HG02938 (cell line): ENCODE measurements at regions not wholly inside any gene's neighbourhood (a gene's known extent, or its start where the extent isn't known, plus 50 kb on each side); places are given as distances from the start of the nearest gene placed in this dataset.
"Not testable (repeated sequence)": the region's sequence is repeated elsewhere in the genome, so short reads cannot be mapped to it uniquely, and the experiment has no call there.

Source experiments
- ATAC-seq: cut with Tn5 transposase; IDR thresholded peaks from one replicate; pipeline ENCODE4 v1.9.1; 2021; ENCODE audit warnings: mild to moderate bottlenecking, moderate library complexity; ENCODE audit not compliant: unreplicated experiment

DNA sequence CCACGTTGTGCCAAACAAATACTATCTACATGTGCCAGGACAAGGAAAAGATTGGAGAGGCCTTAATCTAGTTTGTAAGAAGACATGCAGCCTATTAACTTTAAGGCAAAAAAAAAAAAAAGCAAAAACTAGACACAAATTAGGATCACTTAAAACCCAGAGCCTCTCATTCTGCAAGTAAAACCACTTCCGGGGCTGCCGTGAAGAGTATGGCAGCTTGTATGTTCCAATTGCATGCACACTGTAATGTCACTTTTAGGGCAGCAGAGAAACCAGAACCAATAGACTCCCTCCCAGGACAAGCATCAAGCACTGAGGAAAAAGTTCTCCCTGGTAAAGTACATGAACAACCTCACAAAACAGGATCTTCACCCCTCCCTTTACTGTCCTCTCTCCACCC, 70.6 kb downstream of the RSL24D1 start:
- no peak for ATAC-seq

DNA sequence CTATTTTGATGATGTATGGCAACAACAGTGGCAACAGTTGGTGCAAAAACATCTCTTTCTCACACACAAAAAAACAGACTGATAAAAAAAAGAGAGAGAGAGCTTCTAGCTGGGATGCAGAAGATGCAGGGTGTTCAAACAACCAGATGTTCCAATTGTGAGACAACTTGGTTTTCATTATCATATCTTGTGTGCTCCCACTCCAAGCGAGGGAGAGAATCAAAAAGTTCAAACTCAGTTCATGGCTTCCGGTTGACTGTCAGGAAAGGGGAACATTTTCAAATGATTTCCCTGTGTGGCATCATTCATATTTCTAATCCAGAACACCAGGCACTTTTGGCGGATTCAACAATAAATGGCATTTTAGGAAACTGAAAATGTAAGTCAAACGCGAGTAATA, 72.1 kb downstream of the RSL24D1 start:
- no peak for ATAC-seq

DNA sequence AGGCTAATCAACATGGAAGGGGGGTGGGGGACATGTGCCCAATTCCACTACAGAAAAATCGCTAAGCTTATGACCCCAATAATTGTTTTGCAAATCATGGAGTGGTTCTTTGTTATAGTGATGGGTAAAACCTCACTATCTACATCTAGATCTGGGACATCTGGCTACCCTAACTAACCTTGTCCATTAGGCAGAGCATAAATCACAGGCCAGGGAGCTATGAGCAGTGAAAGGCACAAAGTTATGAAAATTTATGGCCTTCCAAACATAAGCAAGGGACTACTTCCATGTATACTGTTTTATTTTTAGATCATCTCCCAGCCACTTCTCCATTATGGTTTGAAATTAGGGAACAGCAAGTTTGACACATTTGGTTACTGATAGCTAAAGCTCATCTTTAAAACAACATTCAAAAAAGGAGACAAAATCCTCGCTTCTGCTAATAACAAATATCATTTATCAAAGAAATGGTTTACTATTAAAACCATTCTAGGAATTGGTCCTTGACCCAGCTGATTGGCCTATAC, 78.3 kb downstream of the RSL24D1 start:
- no peak for ATAC-seq

DNA sequence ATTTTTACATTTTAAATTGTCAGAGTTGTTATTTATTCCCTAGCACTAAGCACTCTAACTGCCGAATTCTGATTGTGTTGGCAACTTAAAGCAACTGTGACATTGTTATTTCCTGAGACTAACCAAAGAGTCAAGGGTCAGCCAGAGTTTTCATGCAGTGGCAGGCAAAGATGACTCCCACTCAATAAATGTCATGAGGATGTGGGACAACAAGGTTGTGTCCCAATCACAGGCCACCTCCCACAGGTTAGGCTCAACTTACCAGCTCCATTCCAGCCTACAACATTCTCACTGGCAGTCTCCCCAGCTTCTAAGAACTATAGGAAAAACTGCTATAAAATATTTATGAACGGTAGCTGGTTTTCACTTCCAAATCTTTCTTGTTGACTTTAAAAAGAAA, 80.1 kb downstream of the RSL24D1 start:
- no peak for ATAC-seq

DNA sequence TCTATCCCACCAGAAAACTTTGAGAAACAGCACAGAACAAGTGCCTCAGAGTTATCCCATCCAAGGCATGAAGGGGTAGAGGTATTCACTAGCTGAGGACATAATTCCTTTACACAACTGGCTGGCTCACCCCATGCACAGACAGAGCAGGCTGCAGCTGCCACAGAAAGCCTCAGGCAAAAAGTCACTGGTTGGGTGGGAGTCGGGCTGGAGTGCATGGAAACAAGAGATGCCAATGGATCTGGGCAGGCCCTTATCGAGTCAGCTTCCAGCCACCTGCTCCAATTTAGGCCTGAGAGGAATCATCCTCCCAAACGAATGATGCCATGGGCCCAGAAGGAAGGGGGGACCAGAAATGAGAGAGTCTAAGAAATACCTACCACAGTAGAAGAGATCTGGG, 83.0 kb downstream of the RSL24D1 start:
- no peak for ATAC-seq

DNA sequence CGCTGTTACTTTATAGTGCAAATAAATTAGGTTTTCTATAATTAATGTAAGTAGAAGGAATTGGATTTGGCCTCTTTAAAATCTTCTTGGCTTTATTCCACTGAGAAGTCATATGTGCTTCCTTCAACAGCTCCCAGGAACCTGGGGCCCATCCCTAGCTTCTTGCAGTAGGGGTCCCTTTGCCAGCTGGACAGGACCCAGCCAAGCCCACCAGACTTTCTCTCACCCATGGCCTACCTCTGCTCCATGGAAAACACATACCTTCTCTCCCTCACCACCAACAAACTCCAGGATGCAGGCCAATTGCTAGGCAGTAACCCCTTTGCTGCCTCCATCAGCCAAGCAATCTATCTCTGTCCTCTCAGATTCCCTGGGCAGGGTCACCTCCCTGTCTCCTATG, 84.0 kb downstream of the RSL24D1 start:
- no peak for ATAC-seq

DNA sequence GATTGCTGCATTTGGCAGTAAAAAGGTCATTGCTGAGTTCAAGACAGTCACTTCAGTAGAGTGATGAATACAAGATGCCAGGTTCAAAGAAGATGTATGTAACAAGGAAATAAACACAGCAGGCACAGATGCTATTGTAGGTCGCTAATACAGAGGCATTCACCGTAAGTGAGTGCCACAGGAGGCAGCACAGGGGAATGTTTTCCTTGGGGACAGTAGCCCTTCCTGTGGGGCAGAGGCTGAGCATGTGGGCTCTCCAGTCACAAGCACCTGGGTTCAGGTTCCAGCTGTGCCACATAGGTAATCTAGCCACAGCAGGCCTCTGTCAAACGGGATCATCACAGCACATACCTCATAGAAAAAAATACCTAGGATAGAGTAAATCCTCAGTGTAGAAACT, 86.3 kb downstream of the RSL24D1 start:
- ATAC-seq, result no peak

DNA sequence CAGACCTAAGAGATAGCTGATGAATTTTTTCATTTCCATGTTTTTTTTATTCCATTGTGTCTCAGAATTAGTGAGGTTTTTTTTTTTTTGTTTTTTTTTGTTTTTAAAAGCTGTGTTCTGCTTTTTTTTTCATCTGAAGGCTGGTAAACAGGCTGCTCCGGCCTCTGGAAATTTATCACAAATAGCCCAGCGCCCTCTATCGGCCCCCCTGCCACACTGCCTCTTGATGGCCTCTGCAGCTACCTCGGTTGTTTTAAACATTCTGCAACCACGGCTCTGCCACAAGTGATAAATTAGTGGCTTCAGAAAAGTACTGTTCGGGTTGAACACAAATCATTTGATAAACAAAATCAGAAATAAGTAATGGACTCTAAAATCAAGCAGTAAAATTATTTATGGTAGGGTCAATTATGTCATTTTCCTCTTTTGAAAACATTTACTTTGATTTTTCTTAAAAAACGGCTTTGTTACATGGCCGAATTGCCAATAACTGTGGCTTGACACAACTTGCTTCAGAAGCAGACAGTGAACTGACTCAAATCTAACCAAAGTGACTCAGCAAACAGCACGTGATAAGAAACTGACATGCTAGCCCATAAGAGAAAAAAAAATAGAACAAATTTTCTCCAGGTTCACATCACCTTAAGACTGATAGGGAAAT, 87.8 kb downstream of the RSL24D1 start:
- ATAC-seq, result peak; percentile 85

DNA sequence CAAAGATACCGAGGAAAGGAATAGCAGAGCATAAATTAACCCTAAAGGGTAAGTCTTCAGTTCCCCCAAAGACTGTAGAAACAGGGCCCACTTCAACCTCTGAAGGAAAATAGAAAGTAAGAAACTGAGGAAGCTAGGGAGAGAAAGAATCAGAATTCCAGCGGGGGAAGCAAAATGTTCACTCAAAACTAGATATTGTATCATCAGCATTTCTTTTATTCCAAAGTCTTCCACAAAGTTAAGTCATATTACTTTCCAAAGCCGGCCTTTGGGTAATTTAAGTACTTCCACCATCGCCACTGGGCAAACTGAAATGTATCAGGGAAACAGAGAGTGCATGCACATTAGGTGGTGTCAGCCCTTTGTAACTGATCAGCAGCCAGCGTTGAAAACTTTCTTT, 88.3 kb downstream of the RSL24D1 start:
- no peak for ATAC-seq

DNA sequence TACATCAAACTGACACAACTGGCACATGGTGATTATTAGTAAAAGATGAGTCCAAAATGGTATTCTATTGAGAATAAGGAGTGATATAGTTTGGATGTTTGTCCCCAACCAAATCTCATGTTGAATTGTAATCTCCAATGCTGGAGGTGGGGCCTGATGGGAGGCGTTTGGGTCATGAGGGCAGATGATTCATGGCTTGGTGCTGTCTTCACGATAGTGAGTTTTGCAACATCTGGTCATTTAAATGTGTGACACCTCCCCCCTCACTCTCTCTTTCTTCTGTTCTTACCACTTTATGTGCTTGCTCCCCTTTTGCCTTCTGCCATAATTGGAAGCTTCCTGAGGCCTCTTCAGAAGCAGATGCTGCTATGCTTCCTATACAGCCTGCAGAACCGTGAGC, 90.6 kb downstream of the RSL24D1 start:
- ATAC-seq, result no peak

DNA sequence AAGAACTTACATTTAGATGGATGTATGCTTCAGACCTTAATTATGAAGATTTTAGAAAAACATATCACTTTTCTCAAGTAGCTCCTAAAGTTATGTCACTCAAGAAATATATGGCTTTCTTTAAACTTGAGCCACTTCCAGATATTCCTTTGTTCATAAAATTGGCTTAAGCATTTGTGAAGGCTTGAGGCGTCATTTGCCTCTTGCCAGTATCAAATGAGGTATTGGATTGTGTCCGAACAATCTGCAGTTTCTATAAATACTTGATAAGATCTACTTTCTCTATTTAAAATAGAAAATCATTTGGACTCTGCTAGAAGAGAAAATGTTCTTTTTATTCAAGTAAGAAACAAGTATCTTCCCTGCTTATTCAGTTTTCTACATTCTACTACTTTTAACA, 102.6 kb downstream of the RSL24D1 start:
- ATAC-seq, result no peak

DNA sequence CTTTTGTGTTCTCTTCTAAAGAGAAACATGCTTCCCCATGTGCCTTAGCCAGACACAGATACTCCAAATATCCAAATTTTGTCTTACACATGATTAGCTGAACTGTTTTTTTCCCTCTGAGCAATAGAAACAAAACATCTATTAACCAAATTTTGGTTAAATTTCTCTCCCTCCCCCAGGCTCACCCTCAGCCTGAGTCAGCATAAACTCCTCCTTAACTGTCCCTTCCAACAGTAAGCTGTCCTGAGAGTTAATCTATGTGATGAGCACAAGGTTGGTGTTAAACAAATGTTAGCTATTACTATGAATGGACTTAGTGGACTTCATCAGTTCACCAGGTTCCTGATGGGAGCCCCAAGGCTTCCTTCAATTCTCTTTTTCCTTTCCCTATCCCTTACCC, 108.5 kb downstream of the RSL24D1 start:
- ATAC-seq, result no peak

DNA sequence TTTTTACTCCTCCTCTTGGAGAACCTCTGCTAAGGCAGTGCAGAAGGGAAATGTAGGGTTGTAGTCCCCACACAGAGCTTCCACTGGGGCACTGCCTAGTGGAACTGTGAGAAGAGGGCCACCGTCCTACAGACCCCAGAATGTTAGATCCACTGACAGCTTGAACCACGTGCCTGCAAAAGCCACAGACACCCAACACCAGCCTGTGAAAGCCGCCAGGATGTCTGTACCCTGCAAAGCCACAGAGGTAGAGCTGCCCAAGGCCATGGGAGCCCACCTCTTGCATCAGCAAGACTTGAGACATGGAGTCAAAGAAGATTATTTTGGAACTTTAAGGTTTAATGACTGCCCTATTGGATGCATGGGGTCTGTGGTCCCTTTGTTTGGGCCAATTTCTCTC, 112.1 kb downstream of the RSL24D1 start:
- ATAC-seq, result no peak

DNA sequence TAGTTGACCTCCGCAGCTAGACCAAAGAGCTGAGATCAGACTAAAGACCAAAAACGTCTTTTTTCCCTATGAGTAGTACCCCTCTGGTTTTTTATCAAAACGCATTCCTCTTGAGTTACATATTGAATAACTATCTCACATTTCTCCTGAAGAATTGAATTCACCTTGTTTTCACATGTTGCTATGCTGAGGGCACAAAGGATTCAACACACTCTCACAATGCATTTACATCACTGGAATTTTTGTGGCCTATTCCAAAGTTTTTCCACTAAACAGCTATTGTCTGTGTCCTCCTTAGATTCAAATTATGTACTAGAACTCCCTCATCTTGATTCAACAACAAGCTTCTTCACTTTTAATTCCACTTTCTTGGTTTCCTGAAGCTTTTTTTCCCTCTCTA, 112.5 kb downstream of the RSL24D1 start:
- ATAC-seq, result no peak

DNA sequence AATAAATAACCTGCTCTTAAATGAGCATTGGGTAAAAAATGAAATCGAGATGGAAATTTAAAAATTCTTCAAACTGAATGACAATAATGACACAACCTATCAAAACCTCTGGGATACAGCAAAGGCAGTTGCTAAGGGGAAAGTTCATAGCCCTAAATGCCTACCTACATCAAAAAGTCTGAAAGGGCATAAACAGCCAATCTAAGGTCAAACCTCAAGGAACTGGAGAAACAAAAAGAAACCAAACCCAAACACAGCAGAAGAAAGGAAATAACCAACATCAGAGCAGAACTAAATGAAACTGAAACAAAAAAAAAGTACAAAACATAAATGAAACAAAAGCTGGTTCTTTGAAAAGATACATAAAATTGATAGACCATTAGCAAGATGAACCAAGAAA, 119.7 kb downstream of the RSL24D1 start:
- not testable (repeated sequence) for ATAC-seq

DNA sequence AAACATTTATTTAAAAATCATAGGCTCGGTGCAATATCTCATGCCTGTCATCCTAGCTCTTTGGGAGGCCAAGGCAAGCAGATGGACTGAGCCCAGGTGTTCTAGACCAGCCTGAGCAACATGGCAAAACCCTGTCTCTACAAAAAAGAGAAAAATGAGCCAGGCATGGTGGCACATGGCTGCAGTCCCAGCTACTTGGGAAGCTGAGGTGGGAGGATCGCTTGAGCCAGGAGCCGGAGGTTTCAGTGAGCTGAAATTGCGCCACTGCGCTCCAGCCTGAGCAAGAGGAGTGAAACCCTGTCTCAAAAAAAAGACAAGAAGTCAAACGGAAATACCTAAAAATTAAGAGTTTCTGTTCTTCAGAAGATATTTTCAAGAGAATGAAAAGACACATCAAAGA, 122.3 kb downstream of the RSL24D1 start:
- no peak for ATAC-seq

DNA sequence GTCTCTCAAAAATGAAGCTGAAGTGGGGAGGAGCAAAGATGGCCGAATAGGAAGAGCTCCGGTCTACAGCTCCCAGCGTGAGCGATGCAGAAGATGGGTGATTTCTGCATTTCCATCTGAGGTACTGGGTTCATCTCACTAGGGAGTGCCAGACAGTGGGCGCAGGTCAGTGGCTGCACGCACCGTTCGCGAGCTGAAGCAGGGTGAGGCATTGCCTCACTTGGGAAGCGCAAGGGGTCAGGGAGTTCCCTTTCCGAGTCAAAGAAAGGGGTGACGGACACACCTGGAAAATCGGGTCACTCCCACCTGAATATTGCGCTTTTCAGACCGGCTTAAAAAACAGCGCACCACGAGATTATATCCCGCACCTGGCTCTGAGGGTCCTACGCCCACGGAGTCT, 132.8 kb downstream of the RSL24D1 start:
- not testable (repeated sequence) for ATAC-seq

DNA sequence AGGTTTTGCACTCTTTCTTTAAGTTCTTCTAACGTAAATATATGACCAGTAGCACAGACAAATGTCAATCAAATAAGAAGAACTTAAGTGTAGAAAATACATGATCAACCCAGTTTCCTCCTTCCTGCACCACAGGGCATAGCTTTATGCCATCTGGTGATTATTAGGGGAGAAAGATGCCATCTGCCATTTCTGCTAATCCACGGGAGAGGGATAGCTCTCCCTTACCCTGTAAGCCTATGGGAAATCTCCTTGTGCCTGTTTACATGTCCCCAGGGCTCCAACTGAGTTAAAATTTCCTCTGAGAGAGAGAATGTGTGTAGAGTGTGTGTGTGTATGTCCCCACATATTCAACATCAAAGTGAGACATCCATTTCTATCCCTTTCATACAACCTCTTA, 135.9 kb downstream of the RSL24D1 start:
- ATAC-seq, result no peak

DNA sequence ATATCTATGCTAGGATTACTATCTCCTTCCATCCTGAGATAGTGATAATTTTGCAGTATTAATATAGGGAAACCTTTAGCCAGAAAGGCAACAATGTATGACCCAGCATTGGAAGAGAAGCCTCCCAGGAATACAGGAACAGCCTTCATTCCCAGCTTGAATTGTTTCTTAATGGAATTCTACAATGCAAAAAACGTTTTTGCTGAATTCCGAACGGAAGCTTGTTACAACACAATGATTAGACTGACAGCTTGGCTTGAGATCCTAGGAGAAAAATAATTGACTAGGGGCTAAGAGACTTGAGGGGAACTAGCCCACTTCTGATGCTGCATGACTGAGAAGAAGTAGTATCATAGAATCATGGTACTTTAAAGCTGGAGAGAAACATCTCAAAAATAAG, 140.2 kb downstream of the RSL24D1 start:
- ATAC-seq, result no peak

DNA sequence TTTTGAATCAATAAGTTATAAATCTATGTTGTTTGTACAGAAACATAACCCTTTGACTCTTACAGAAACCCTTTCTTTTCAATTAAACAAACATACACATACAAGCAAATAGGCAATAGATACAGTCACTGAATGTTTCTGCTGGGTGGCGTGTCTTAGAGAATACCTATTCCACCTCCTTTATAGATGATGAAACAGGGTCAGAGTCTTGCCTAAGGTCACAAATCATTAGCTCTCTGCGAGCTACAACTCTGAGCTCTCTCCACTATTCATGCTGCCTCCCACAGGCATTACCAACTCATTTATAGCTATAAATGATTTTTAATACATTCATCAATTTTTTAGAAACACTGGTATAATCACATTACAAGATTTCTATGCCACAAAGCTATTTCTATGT, 152.6 kb downstream of the RSL24D1 start:
- ATAC-seq, result no peak

DNA sequence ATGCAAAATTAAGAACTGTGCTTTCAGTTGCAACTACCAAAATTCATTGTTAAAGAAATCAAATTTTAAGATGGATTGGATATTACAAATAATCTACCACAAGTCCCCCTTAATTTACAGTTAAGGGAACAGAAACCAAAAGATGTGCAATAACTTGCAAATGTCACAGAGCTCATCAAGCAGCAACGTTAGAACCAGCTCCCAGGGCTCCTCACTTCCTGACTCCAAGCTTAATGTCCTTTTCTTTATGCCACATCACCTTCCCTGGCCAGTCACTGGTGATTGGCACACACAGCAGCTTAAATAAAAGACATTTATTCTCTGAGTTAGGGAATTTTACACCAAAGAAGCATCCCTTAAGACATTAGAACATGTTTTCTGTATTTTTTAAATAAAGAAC, 159.7 kb downstream of the RSL24D1 start:
- no peak for ATAC-seq

DNA sequence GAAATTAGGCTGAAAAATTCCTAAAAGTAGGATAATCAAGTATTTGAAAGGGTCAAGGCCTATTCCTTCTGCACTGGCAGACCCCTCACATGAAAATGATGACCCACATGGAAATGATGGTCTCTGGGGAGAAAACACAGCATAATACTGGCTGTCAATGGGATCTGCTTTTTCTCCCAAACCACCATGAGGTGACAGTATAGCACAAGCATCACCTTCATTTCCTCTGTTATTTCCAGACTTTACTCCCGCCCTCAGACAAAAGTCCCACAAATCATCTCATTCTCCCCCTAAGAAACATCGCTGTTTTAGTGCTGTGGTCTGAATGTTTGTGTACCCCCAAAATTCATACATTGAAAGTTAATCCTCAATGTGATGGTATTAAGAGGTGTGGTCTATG, 161.0 kb downstream of the RSL24D1 start:
- no peak for ATAC-seq

DNA sequence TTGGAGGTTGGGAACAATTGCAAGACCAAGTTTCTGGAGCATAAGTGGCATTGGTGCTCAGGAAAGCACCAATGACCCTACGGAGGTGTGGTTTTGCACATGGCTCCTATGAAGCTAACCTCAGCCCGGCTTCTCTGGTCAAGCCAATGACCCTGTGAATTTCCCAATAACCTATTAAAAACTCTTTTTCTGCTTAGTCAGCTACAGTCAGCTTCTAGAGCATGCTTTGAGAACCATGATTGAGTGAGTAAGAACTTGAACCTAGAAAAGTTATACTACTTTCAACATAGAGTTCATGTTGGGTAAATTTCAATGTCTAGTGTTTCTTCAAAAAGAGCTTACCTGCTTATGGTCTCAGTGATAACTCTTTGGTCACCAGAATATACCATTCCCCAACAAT, 163.2 kb downstream of the RSL24D1 start:
- no peak for ATAC-seq
